ENCODE measurements at regions not wholly inside any gene's neighbourhood (a gene's known extent, or its start where the extent isn't known, plus 50 kb on each side); places are given as distances from the start of the nearest gene placed in this dataset.

GRCh38 chr11:82118946-82119345, 614.7 kb downstream of the FAM181B start (continued):
- TF ChIP-seq KAT2A (conservative IDR thresholded peaks at IDR 0.05; ENCODE audit: control insufficient read depth, low read depth, low read length) (no peak), HCFC1 (IDR thresholded peaks at IDR 0.05; ENCODE audit: low read length) (no peak), YY1 (IDR thresholded peaks at IDR 0.05; ENCODE audit: low read depth, low read length) (no peak), ZZZ3 (IDR thresholded peaks at IDR 0.05; ENCODE audit: control insufficient read depth, insufficient read length, low read depth) (no peak), SREBF2 (IDR thresholded peaks at IDR 0.05; ENCODE audit: low read length) (no peak), MYC (IDR thresholded peaks at IDR 0.05; ENCODE audit: insufficient read depth, insufficient read length, insufficient replicate concordance, low read length, severe bottlenecking) (no peak), MEF2B (IDR thresholded peaks at IDR 0.05; ENCODE audit: partially characterized antibody, poor library complexity, severe bottlenecking) (no peak), ZBED1 (IDR thresholded peaks at IDR 0.05; ENCODE audit: borderline replicate concordance) (no peak), IRF5 (IDR thresholded peaks at IDR 0.05; ENCODE audit: borderline replicate concordance) (no peak)
- TF ChIP-seq, protein P1, sequence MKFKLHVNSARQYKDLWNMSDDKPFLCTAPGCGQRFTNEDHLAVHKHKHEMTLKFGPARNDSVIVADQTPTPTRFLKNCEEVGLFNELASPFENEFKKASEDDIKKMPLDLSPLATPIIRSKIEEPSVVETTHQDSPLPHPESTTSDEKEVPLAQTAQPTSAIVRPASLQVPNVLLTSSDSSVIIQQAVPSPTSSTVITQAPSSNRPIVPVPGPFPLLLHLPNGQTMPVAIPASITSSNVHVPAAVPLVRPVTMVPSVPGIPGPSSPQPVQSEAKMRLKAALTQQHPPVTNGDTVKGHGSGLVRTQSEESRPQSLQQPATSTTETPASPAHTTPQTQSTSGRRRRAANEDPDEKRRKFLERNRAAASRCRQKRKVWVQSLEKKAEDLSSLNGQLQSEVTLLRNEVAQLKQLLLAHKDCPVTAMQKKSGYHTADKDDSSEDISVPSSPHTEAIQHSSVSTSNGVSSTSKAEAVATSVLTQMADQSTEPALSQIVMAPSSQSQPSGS (IDR thresholded peaks at IDR 0.05; ENCODE audit: low read length): no peak

DNA sequence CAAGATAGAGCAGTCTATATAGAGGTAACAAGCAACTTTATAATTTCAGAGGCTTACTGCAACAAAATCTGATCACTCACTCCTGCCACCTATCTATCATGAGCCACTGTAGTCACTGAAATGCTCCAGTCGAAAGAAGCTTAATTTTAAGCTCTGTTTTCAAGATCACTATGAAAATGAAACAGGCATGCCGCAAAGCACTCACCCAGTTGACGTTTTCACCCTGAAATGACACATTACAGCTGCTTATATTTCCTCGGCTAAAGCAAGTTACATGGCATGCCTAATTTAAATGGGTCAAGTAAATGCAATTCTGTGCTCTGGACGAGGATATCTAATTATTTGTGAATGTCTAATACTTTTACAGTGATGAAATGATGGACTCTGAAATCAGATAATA, 616.3 kb downstream of the FAM181B start:
- RAD21 ChIA-PET (ENCODE audit: unreplicated experiment): no interaction called here
- Histone ChIP-seq H3K36me3 (ENCODE audit: control insufficient read depth in 2 of 2, insufficient read depth in 2 of 2, low read length in 1 of 2) (no peaks in the 10 kb centered on the region), H4K20me1 (ENCODE audit: control insufficient read depth, insufficient read depth) (no peaks in the 10 kb centered on the region), H3K4me2 (ENCODE audit: control insufficient read depth, insufficient read depth) (no peak overlapping the region), H3K9me3 (replicated peaks; ENCODE audit: control insufficient read depth, insufficient read depth, low read length) (no peaks in the 10 kb centered on the region), H3K4me3 (no peak overlapping the region), H3K9ac (ENCODE audit: control insufficient read depth, insufficient read depth, low read length) (no peak overlapping the region), H3K79me2 (ENCODE audit: control insufficient read depth, insufficient read depth, low read length) (no peaks in the 10 kb centered on the region), H2AFZ (ENCODE audit: control insufficient read depth, low read depth, low read length) (no peak overlapping the region), H3K27ac (ENCODE audit: control insufficient read depth, insufficient read depth) (no peak overlapping the region), H3K4me1 (ENCODE audit: control insufficient read depth, insufficient read depth, low read length) (no peaks in the 10 kb centered on the region), H3K27me3 (replicated peaks in 1 of 2; ENCODE audit: control insufficient read depth in 2 of 2, insufficient read depth in 2 of 2, low read length in 1 of 2) (no peaks in the 10 kb centered on the region; a peak in 1 of 4 replicates)
- CTCF ChIA-PET: no interaction called here
- no TSS peak for BruUV-seq (replicated peaks)
- ATAC-seq: peak; percentile 29; the same call in 1 of the 3 replicates
- POLR2A ChIA-PET: no interaction called here
- in situ Hi-C loops (cut with MboI): no loop called here
- FAIRE-seq: no peak
- SMC1A ChIA-PET (ENCODE audit: uncharacterized antibody, unreplicated experiment): interaction anchor here (1.0 kb wide), 1 partner anchor 12 kb away, joined by 3 read pairs; no protein-coding TSS in a partner anchor
- DNase-seq (ENCODE audit: low read depth, low spot score): no peak
- TF ChIP-seq SMAD5 (IDR thresholded peaks at IDR 0.05; ENCODE audit: low read depth): no peak
- TF ChIP-seq MXI1 (IDR thresholded peaks at IDR 0.05; ENCODE audit: low read depth, low read length): no peak
- TF ChIP-seq ZNF622 (IDR thresholded peaks at IDR 0.05): no peak
- no peak for TF ChIP-seq NFXL1 (IDR thresholded peaks at IDR 0.05; ENCODE audit: borderline replicate concordance)
- TF ChIP-seq ZBTB33 (IDR thresholded peaks at IDR 0.05): no peak
- TF ChIP-seq NKRF (conservative IDR thresholded peaks at IDR 0.05): no peak
- TF ChIP-seq MYB (IDR thresholded peaks at IDR 0.05; ENCODE audit: borderline replicate concordance, low read depth, low read length): no peak
- no peak for TF ChIP-seq FOS (IDR thresholded peaks at IDR 0.05; ENCODE audit: borderline replicate concordance, extremely low read depth, insufficient read length)
- no peak for TF ChIP-seq SMARCA5 (IDR thresholded peaks at IDR 0.05)
- no peak for TF ChIP-seq IKZF2 (IDR thresholded peaks at IDR 0.05)
- intact Hi-C loops (cut with micrococcal nuclease; ENCODE audit: unreplicated experiment): no loop called here
- WGBS (ENCODE audit: insufficient coverage, insufficient replicate concordance, low lambda C conversion rate, missing lambda C conversion rate): 0% methylated on average over 5 of the region's 5 CpGs
